Muscle of leg (tissue), 3 donors: ENCODE measurements at regions not wholly inside any gene's neighbourhood (a gene's known extent, or its start where the extent isn't known, plus 50 kb on each side); places are given as distances from the start of the nearest gene placed in this dataset.
"Not testable (repeated sequence)": the region's sequence is repeated elsewhere in the genome, so short reads cannot be mapped to it uniquely, and the experiment has no call there.

ENCODE experiments used
- DNase-seq: peaks from one replicate; pipeline ENCODE4 v3.0.0; 2013
- H3K27ac ChIP-seq: one replicate; pipeline ENCODE4 v1.5.1; 2013; ENCODE audit warnings: mild to moderate bottlenecking, low read length, control low read depth
- H3K27me3 ChIP-seq: one replicate; pipeline ENCODE4 v1.6.1; 2013; ENCODE audit warnings: low read length; ENCODE audit not compliant: control insufficient read depth, insufficient read depth
- H3K36me3 ChIP-seq: one replicate; pipeline ENCODE4 v1.6.1; 2013; ENCODE audit warnings: low read length; ENCODE audit not compliant: control insufficient read depth, insufficient read depth
- H3K4me1 ChIP-seq: one replicate; pipeline ENCODE4 v1.6.1; 2013; ENCODE audit warnings: low read length; ENCODE audit not compliant: control insufficient read depth, insufficient read depth
- H3K4me3 ChIP-seq: one replicate; pipeline ENCODE4 v1.5.1; 2013; ENCODE audit warnings: low read length, control low read depth
- H3K9me3 ChIP-seq: replicated peaks from 2 replicates; pipeline ENCODE4 v1.6.1; 2013; ENCODE audit warnings: low read depth, low read length; ENCODE audit not compliant: control insufficient read depth
- WGBS: methylation state at CpG from one replicate; pipeline ENCODE4 v1.1.5; 2013; ENCODE audit warnings: missing lambda C conversion rate; ENCODE audit not compliant: insufficient coverage; 5-methylcytosine and 5-hydroxymethylcytosine counted together

DNA sequence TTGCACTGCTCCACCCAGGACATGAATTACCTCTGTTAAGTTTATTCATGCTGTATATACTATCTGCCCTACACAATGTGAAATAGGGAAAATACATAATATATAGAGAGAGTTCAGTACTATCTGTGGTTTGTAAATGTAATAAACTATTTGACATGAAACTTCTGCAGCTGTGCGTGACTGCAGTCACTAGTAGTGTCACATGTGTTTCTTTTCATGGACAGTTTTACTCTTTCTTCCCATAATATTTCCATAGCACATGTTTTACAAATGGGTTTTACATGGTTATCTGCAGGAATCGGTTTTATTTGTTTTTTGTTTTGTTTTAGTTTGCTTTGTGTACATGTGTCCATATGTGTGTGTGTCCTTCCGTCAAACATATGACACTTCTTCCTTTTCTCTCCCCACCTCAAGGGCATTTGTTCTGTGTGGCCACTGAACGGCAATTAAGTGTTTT, 1644.1 kb upstream of the FLRT2 start:
- Histone ChIP-seq H3K27ac (no peak overlapping the region), H3K4me3 (no peak overlapping the region), H3K27me3 (no peaks in the 10 kb centered on the region), H3K4me1 (no peaks in the 10 kb centered on the region), H3K36me3 (no peaks in the 10 kb centered on the region), H3K9me3 (no peaks in the 10 kb centered on the region)
- DNase-seq = no peak
- no CpG with 5 or more reads among the region's 4 CpGs for WGBS

DNA sequence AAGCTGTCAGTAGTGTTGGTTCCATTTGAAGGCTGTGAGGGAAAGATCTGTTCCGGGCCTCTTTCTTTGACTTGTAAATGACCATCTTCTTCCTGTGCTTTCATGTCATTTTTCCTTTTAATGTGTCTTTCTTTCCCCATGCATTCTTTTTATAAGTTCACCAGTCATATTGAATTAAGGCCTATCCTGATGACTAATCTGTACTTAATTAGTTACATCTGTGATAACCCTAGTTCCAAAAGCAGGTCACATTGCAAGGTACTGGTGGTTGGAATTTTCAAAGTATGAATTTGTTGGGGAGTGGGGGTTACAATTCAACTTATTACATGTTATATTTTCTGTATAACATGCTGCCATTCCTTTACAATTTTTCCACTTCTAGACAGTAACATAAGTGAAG, 1642.1 kb upstream of the FLRT2 start:
- Histone ChIP-seq H3K4me3 (no peak overlapping the region), H3K27ac (no peak overlapping the region), H3K9me3 (no peaks in the 10 kb centered on the region), H3K36me3 (no peaks in the 10 kb centered on the region), H3K27me3 (no peaks in the 10 kb centered on the region), H3K4me1 (no peaks in the 10 kb centered on the region)
- WGBS = no CpG with 5 or more reads among the region's 1 CpG
- DNase-seq = no peak

DNA sequence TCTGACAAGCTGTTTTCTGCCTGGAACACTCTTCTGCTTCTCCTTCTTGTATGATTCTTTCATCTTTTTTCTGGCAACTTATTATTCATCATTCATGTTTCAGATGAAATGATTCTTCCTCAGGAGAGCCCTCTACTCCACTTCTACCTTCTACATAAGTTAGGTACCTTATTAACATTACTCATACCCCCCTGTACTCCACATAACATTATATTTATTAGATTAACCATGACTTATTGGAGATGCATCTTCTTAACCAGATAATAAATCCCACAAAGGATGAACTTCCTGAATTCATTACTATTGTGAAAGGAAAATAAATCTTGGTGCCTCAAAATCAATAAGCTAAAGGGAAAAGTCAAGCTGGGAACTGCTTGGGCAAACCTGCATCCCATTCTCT, 1636.5 kb upstream of the FLRT2 start:
- Histone ChIP-seq H3K27ac (no peak overlapping the region), H3K4me3 (no peak overlapping the region), H3K27me3 (no peaks in the 10 kb centered on the region), H3K4me1 (no peaks in the 10 kb centered on the region), H3K9me3 (no peaks in the 10 kb centered on the region), H3K36me3 (no peaks in the 10 kb centered on the region)
- DNase-seq = no peak

DNA sequence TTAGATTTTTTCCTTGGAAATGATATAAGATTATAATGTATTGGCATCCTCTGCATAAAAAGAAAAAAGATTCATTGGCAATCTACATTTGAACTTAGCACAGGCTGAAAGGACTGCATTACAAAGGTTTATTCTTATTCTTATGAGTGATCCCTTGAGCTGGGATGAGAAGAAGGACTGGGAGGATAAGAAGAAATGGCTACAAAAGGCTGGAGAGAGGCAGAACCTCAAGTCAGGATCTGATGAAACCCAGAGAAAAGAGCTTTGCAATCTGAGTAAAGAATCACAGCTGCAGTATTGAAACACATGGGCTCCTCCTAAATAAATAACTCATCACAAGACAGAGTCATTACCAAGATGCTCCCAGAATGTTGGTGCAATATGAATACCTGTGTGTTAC, 1635.4 kb upstream of the FLRT2 start:
- no peaks in the 10 kb centered on the region for H3K9me3 ChIP-seq
- no peak for DNase-seq

DNA sequence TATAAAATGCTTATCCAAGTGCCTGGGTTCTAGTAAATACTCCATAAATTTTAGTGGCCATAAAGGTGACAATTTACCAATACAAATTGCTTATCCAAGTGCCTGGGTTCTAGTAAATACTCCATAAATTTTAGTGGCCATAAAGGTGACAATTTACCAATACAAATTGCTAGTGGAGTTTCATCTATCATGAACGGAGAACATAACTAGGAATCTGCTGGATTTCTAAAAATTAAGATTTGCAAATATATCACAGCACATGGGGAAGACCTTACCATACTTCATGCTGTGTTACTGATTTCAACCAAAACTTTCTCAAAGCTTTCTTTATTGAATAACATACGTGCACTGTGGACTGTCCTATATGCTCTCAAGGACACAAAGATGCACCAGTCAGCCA, 1631.4 kb upstream of the FLRT2 start:
- H3K4me1 ChIP-seq, H3K36me3 ChIP-seq, H3K4me3 ChIP-seq, DNase-seq, H3K9me3 ChIP-seq, H3K27ac ChIP-seq, H3K27me3 ChIP-seq: not testable (repeated sequence)
- no CpG with 5 or more reads among the region's 2 CpGs for WGBS

More for the DNA sequence above, 1635.4 kb upstream of the FLRT2 start:
- no peaks in the 10 kb centered on the region for H3K36me3 ChIP-seq
- H3K27ac ChIP-seq = no peak overlapping the region
- no peaks in the 10 kb centered on the region for H3K4me1 ChIP-seq
- no peaks in the 10 kb centered on the region for H3K27me3 ChIP-seq
- no peak overlapping the region for H3K4me3 ChIP-seq

DNA sequence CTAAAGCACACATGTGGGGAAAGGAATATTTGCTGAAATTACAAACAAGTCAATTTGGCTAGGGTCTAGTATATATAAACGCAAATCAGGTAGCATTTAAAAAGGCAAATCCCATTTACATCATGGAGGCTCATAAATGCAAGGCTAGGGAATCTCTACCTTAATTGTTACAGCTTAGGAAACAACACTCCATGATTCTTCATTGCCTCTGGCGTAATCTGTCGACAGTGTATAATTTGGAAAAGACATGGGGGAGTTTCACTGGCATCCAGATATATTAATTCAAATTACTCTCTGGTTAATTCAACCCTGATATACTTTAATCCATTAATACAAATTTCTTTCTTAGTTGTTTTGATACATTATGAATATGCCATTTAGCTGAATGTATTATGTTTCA, 1630.2 kb upstream of the FLRT2 start:
- Histone ChIP-seq H3K27me3 (no peaks in the 10 kb centered on the region), H3K4me1 (no peaks in the 10 kb centered on the region), H3K9me3 (no peaks in the 10 kb centered on the region), H3K27ac (no peak overlapping the region), H3K36me3 (no peaks in the 10 kb centered on the region), H3K4me3 (no peak overlapping the region)
- no peak for DNase-seq
- WGBS = no CpG with 5 or more reads among the region's 3 CpGs

DNA sequence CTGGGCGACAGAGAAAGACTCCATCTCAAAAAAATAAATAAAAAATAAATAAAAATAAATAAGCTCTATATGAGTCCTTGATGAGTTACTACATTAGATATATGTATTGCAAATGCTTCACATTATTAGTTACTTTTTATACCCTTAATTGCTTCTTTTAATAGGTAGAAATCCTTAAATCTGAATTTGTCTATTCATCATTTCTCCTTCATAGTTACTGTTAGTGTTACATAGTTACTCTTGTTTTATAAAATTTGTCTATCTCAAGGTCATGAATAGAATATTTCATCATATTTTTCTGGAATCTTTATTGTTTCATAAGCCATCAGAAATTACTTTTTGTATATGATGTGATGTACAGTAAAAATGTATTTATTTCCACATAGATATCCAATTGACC, 1624.8 kb upstream of the FLRT2 start:
- no CpG with 5 or more reads among the region's 1 CpG for WGBS
- no peaks in the 10 kb centered on the region for H3K9me3 ChIP-seq
- DNase-seq = no peak
- H3K36me3 ChIP-seq = no peaks in the 10 kb centered on the region
- H3K27me3 ChIP-seq = no peaks in the 10 kb centered on the region
- H3K4me1 ChIP-seq = no peaks in the 10 kb centered on the region
- no peak overlapping the region for H3K4me3 ChIP-seq
- no peak overlapping the region for H3K27ac ChIP-seq

DNA sequence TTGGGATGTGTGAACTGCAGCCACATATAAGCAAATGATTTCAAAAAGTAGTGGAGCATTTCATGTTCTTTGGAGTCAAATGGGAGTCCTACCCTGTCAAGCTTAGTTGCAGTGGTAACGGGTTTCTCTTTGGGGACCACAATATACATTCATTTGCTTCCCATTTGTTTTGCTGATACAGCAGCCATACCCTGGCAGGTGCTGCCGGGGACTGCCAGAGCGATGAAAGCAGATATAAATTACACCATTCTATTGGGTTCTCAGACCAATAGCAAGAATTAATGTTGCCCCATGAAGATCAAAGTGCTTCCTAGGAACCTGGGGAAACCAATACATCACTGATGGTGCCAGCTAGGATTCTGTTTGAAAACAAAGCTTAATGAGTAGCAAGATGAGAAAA, 1621.5 kb upstream of the FLRT2 start:
- Histone ChIP-seq H3K4me1 (no peaks in the 10 kb centered on the region), H3K4me3 (no peak overlapping the region), H3K27ac (no peak overlapping the region), H3K36me3 (no peaks in the 10 kb centered on the region), H3K27me3 (no peaks in the 10 kb centered on the region), H3K9me3 (no peaks in the 10 kb centered on the region)
- 43% methylated on average over 1 of the region's 3 CpGs for WGBS
- DNase-seq = peak; percentile 8

DNA sequence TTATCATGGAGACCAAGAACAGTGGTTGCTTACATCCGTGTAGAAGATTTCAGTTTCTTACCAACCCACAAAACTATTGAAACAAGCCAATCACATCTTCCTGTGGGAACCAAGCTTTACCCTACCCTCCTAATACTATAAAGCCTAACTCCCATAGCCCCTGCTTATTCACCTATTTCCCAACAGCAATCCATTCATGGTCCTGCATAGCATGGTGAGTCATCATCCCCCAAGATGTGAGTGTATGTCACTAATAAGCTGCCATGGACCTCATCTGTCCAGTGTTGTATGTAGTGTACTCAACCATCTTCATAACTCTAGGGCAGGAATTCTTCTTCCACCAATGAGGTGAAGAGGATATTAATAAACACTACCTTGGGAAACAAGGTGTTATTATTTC, 1620.4 kb upstream of the FLRT2 start:
- no peaks in the 10 kb centered on the region for H3K27me3 ChIP-seq
- WGBS = 100% methylated on average over 1 of the region's 1 CpG
- no peak overlapping the region for H3K27ac ChIP-seq
- H3K9me3 ChIP-seq = no peaks in the 10 kb centered on the region
- no peak overlapping the region for H3K4me3 ChIP-seq
- DNase-seq = no peak
- no peaks in the 10 kb centered on the region for H3K36me3 ChIP-seq
- no peaks in the 10 kb centered on the region for H3K4me1 ChIP-seq

DNA sequence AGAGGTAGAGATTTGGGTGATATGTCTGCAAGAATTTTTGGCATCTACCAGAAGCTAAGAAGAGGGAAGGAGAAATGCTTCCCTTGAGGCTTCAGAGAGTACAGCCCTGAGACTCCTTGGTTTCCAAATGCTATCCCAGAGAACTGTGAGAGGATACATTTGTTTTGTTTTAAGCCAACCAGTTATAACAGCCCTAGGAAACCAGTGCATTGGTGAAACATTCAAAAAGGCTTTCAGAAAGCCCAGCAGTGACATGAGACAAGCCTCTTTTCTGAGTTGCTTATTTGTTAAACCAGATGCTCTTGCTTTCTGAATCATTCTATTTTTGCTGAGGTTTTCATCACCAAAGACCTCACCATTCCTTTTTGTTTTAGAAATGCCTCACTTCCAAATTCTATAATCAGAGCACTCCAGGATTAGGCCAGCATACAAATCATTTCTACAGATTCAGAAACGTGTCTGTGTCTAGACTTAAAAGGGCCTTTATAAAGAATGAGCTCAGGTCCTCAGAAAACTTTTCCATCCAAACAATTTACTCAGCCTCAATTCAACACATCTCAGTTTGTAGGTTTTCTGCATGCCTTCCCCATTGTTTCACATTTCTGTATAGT, 1617.8 kb upstream of the FLRT2 start:
- Histone ChIP-seq H3K4me1 (no peaks in the 10 kb centered on the region), H3K27ac (no peak overlapping the region), H3K36me3 (no peaks in the 10 kb centered on the region), H3K9me3 (no peaks in the 10 kb centered on the region), H3K27me3 (no peaks in the 10 kb centered on the region), H3K4me3 (no peak overlapping the region)
- WGBS = no CpG with 5 or more reads among the region's 1 CpG
- DNase-seq = peak; percentile 5

DNA sequence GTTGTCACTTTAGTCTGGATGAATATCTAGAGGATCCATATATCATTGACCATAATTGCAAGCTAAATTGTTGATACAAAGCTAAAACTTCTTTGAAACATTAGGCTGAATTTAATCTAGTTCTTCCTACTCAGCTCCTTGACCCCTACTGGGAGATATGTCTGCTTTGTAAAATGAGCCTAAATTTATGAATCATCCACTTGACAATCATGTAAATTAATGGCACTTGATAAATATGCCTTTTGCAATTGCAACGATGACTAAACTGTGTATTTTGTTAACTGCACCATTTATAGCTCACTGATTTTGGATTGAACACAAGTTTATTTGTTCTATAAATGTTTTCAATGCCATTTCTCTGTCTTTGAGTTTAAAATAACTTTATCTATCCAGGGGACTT, 1616.5 kb upstream of the FLRT2 start:
- no peaks in the 10 kb centered on the region for H3K9me3 ChIP-seq
- no peak overlapping the region for H3K27ac ChIP-seq
- no peaks in the 10 kb centered on the region for H3K27me3 ChIP-seq
- H3K36me3 ChIP-seq = no peaks in the 10 kb centered on the region
- no peak overlapping the region for H3K4me3 ChIP-seq
- no CpG with 5 or more reads among the region's 1 CpG for WGBS
- DNase-seq = no peak
- no peaks in the 10 kb centered on the region for H3K4me1 ChIP-seq
